HEK293T (cell line): ENCODE measurements at regions not wholly inside any gene's neighbourhood (a gene's known extent, or its start where the extent isn't known, plus 50 kb on each side); places are given as distances from the start of the nearest gene placed in this dataset.

Experiments
- CTCF ChIA-PET: fragments of 350-600 bp; formaldehyde crosslinking; extraction: SDS; loops from one replicate; lab custom pipeline; 2021; ENCODE audit warnings: antibody characterized with exemption, inconsistent platforms; lab: Yijun Ruan, JAX
- POLR2A ChIA-PET: fragments of 350-600 bp; formaldehyde crosslinking; extraction: SDS; loops from one replicate; lab custom pipeline; 2020; ENCODE audit warnings: antibody characterized with exemption, inconsistent platforms; lab: Yijun Ruan, JAX
- DNase-seq: peaks from one replicate; pipeline ENCODE4 v3.0.0; 2012; ENCODE audit warnings: mixed read lengths; ENCODE audit errors: extremely low spot score
- ARNT ChIP-seq: fragments of 450-650 bp; IDR thresholded peaks from 2 replicates; pipeline ENCODE4 v1.6.1; 2017; ENCODE audit warnings: mild to moderate bottlenecking
- BHLHE40 ChIP-seq: fragments of 450-650 bp; IDR thresholded peaks from 2 replicates; pipeline ENCODE4 v1.6.1; 2016; ENCODE audit warnings: mild to moderate bottlenecking, moderate library complexity, borderline replicate concordance
- CTBP1 ChIP-seq: fragments of 450-650 bp; IDR thresholded peaks from 2 replicates; pipeline ENCODE4 v1.6.1; 2016; ENCODE audit warnings: borderline replicate concordance
- ELF4 ChIP-seq: fragments of 450-650 bp; IDR thresholded peaks from 2 replicates; pipeline ENCODE4 v1.6.1; 2017; ENCODE audit warnings: antibody characterized with exemption
- FOXA1 ChIP-seq: fragments of 450-650 bp; IDR thresholded peaks from 2 replicates; pipeline ENCODE4 v1.6.1; 2016; ENCODE audit warnings: mild to moderate bottlenecking
- FOXK2 ChIP-seq: fragments of 450-650 bp; IDR thresholded peaks from 2 replicates; pipeline ENCODE4 v1.6.1; 2016; ENCODE audit warnings: mild to moderate bottlenecking
- FOXM1 ChIP-seq: fragments of 450-650 bp; IDR thresholded peaks from 2 replicates; pipeline ENCODE4 v1.6.1; 2017; ENCODE audit warnings: mild to moderate bottlenecking, borderline replicate concordance
- HDGF ChIP-seq: fragments of 450-650 bp; IDR thresholded peaks from 2 replicates; pipeline ENCODE4 v1.6.1; 2017; ENCODE audit warnings: antibody characterized with exemption, borderline replicate concordance
- L3MBTL2 ChIP-seq: fragments of 450-650 bp; conservative IDR thresholded peaks from 2 replicates; pipeline ENCODE4 v1.6.1; 2016; ENCODE audit warnings: mild to moderate bottlenecking
- LEF1 ChIP-seq: fragments of 450-650 bp; IDR thresholded peaks from 2 replicates; pipeline ENCODE4 v1.6.1; 2017; ENCODE audit warnings: mild to moderate bottlenecking, borderline replicate concordance
- NFRKB ChIP-seq: fragments of 450-650 bp; IDR thresholded peaks from 2 replicates; pipeline ENCODE4 v1.6.1; 2016; ENCODE audit warnings: mild to moderate bottlenecking, moderate library complexity
- SP1 ChIP-seq: fragments of 450-650 bp; IDR thresholded peaks from 2 replicates; pipeline ENCODE4 v1.6.1; 2017
- SUZ12 ChIP-seq: fragments of 450-650 bp; IDR thresholded peaks from 2 replicates; pipeline ENCODE4 v1.6.1; 2016; ENCODE audit warnings: mild to moderate bottlenecking
- TARDBP ChIP-seq: fragments of 450-650 bp; IDR thresholded peaks from 2 replicates; pipeline ENCODE4 v1.6.1; 2016
- ZNF384 ChIP-seq: fragments of 450-650 bp; IDR thresholded peaks from 2 replicates; pipeline ENCODE4 v1.6.1; 2016
- TF ChIP-seq, protein P1 (sequence below): fragments of 450-650 bp; IDR thresholded peaks from 2 replicates; pipeline ENCODE4 v1.6.1; 2016

DNA sequence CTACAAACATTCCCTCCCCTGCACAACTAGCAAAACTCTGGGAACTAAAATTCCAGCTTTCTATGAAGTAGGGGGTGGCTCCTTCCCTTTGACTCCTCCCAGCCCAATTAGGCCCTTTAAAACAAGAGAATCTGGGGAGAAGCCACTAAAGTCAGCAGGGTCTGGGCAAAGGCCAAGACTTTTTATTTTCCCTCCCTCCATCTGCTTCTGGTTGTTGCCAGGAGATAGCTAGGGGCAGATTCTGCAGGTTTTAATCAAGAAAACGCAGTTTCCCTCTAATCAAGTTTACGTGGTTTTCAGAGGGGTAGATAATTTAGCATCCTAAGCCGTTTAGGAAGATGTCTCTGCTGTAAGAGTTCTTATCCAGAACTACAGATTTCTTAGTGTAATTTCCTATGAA, 114.5 kb upstream of the CDH6 start:
- CTCF ChIA-PET: no interaction called here
- no peak for TF ChIP-seq ZNF384
- no peak for TF ChIP-seq L3MBTL2
- no peak for TF ChIP-seq ARNT
- TF ChIP-seq SUZ12: no peak
- TF ChIP-seq NFRKB: no peak
- no peak for TF ChIP-seq LEF1
- TF ChIP-seq FOXA1: no peak
- no peak for TF ChIP-seq FOXM1
- no peak for TF ChIP-seq SP1
- no peak for TF ChIP-seq TARDBP
- TF ChIP-seq, protein P1, sequence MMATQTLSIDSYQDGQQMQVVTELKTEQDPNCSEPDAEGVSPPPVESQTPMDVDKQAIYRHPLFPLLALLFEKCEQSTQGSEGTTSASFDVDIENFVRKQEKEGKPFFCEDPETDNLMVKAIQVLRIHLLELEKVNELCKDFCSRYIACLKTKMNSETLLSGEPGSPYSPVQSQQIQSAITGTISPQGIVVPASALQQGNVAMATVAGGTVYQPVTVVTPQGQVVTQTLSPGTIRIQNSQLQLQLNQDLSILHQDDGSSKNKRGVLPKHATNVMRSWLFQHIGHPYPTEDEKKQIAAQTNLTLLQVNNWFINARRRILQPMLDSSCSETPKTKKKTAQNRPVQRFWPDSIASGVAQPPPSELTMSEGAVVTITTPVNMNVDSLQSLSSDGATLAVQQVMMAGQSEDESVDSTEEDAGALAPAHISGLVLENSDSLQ: no peak
- TF ChIP-seq FOXK2: no peak
- no peak for DNase-seq

DNA sequence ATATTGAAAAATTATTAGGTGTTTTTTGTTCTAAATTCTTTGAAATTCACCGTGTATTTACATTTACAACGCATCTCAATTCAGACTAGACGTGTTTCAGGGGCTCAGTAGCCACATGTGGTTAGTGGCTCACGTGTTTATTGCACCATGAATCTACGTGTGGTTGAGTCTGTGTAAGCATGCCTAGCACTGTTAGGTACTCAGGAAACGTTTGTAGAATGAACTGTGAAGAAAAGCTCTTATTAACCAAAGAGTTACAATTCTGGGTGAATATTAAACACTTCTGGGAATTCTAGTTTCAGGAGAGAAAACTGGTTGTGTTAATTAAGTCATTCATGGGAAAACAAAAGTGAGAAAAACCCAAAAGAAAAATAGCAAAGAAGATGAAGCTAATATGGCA, 117.5 kb upstream of the CDH6 start:
- ChIA-PET CTCF (interaction anchor here (0.7 kb wide), 1 partner anchor 207 kb away, joined by 3 read pairs; no protein-coding TSS in a partner anchor), POLR2A (no interaction called here)
- TF ChIP-seq SUZ12 (no peak), ZNF384 (no peak), BHLHE40 (no peak), HDGF (no peak), TARDBP (no peak), ARNT (no peak), ELF4 (no peak), FOXA1 (no peak), SP1 (no peak), L3MBTL2 (no peak), NFRKB (no peak), CTBP1 (no peak), FOXK2 (no peak), FOXM1 (no peak), LEF1 (no peak)
- TF ChIP-seq, protein P1: no peak
- DNase-seq: no peak

More for the DNA sequence above, 114.5 kb upstream of the CDH6 start:
- POLR2A ChIA-PET: no interaction called here

DNA sequence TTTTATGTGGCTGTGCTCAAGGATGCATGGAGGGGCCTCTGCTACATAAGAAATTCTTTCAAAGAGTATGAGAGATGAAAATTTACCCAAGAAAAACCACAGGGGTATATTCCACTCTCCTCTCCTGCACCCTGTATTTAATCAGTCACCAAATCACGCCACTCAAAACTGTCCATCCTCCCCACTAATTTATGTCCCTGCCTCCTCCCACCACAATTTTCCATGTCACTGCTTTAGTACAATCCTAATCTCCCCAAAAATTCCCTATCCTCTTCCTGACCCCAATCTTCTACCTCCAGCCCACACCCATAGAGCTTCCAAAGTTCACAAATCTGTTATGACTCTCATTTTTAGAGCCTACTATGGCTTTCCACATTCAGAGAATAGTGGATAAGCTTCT, 125.2 kb upstream of the CDH6 start:
- TF ChIP-seq LEF1 (no peak), ZNF384 (no peak), FOXA1 (no peak), HDGF (no peak), NFRKB (no peak), L3MBTL2 (no peak), SUZ12 (no peak), ARNT (no peak), SP1 (no peak), BHLHE40 (no peak), FOXK2 (no peak), CTBP1 (no peak)
- TF ChIP-seq, protein P1: no peak
- ChIA-PET POLR2A (no interaction called here), CTCF (no interaction called here)
- no peak for DNase-seq

DNA sequence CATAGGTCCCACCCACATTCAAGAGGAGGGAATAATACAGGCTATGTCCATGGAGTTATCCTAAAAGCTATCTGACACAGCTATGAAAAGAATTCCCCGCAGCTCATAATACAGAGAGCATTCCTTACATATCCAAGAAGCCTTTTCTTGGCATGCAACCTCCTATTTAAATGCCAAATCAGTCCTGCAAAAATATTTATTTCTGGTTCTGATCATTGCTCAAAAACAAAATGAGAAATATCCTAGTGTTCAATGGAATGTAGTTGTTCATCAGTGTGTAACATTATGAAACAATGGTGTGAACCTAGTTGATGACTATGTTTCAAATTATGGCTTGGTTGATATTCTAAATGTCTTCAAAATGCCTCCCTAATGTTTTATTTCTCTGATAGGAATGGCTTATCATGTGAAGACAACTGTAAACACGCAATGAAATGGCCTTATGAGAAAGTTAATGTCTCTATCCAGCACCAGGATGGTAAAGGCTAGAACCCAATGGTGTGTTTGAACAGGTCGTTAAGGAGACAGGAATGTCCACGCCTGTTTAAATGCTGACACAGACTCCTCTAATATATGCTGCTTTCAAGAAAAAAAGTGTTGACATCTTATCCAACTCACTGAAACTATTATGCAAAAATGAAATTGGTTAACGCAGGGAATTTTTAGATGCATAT, 126.7 kb upstream of the CDH6 start:
- ChIA-PET POLR2A (no interaction called here), CTCF (no interaction called here)
- TF ChIP-seq HDGF (no peak), NFRKB (no peak), SUZ12 (no peak), BHLHE40 (no peak), TARDBP (no peak), LEF1 (no peak), ARNT (no peak), CTBP1 (no peak), FOXM1 (no peak), L3MBTL2 (no peak), ZNF384 (no peak), SP1 (no peak), ELF4 (no peak)
- TF ChIP-seq, protein P1: no peak
- DNase-seq: no peak

DNA sequence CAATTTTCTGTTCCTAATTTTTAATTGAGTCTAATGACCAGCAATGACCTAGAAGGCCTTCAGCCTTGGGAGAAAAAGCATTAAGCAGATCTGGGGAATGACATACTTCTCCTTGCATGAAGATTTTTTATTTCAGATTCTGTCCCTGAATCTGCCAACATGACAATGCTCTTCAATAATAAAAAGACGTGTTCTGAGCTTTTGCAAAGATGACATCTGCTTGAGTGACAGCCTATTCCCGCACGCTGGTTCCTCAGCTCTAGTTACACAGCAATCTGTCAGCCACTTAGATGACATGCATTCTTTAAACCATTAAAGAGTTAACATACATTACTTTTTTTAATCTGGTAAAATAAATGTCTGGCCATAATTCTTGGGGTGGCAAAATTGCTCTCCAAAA, 129.3 kb upstream of the CDH6 start:
- POLR2A ChIA-PET: no interaction called here

More for the DNA sequence above, 129.3 kb upstream of the CDH6 start:
- CTCF ChIA-PET: no interaction called here
- no peak for DNase-seq
- TF ChIP-seq ELF4 (no peak), SP1 (no peak), SUZ12 (no peak), FOXK2 (no peak), TARDBP (no peak)
